GM12892 (cell line): ENCODE measurements at regions not wholly inside any gene's neighbourhood (a gene's known extent, or its start where the extent isn't known, plus 50 kb on each side); places are given as distances from the start of the nearest gene placed in this dataset.

ENCODE experiments used
- POLR2A ChIP-seq: IDR thresholded peaks from 2 replicates; pipeline ENCODE4 v1.6.1; 2011; ENCODE audit warnings: low read depth, low read length, control low read depth
- POLR2AphosphoS5 ChIP-seq: IDR thresholded peaks from 2 replicates; pipeline ENCODE4 v1.6.1; 2011; ENCODE audit warnings: low read depth, low read length, control low read depth
- TAF1 ChIP-seq: IDR thresholded peaks from 2 replicates; pipeline ENCODE4 v1.6.1; 2011; ENCODE audit warnings: low read depth, mild to moderate bottlenecking, control low read depth, low read length, borderline replicate concordance

- TF ChIP-seq POLR2AphosphoS5 (no peak), POLR2A (no peak), TAF1 (no peak)
These were observed 221.2 kb upstream of the TMPO start for GRCh38 chr12:98294051-98294805.
